Esophagus muscularis mucosa (tissue), 3 donors: ENCODE measurements at regions not wholly inside any gene's neighbourhood (a gene's known extent, or its start where the extent isn't known, plus 50 kb on each side); places are given as distances from the start of the nearest gene placed in this dataset.

Experiments used
- EP300 ChIP-seq: sonication (generic); formaldehyde crosslinking; IDR thresholded peaks from one replicate; pipeline ENCODE4 v1.6.1; 2017; ENCODE audit warnings: antibody characterized with exemption
- TF ChIP-seq, protein P1 (sequence below), 3 experiments: fragments of 200-600 bp in 2 of 3; fragments of 450-650 bp in 1 of 3; sonication (generic) in 2 of 3; IDR thresholded peaks; one replicate each; pipeline ENCODE4 v1.5.1; 2017 to 2019; ENCODE audit warnings: antibody characterized with exemption in 3 of 3, mild to moderate bottlenecking in 2 of 3, moderate library complexity in 1 of 3

GRCh38 chr9:32877639-32878217 is 94.4 kb downstream of the TMEM215 start:
- TF ChIP-seq EP300, result no peak
- TF ChIP-seq, protein P1, sequence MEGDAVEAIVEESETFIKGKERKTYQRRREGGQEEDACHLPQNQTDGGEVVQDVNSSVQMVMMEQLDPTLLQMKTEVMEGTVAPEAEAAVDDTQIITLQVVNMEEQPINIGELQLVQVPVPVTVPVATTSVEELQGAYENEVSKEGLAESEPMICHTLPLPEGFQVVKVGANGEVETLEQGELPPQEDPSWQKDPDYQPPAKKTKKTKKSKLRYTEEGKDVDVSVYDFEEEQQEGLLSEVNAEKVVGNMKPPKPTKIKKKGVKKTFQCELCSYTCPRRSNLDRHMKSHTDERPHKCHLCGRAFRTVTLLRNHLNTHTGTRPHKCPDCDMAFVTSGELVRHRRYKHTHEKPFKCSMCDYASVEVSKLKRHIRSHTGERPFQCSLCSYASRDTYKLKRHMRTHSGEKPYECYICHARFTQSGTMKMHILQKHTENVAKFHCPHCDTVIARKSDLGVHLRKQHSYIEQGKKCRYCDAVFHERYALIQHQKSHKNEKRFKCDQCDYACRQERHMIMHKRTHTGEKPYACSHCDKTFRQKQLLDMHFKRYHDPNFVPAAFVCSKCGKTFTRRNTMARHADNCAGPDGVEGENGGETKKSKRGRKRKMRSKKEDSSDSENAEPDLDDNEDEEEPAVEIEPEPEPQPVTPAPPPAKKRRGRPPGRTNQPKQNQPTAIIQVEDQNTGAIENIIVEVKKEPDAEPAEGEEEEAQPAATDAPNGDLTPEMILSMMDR (IDR thresholded peaks at IDR 0.05), result no peak
